C4-2B (cell line): ENCODE measurements at regions not wholly inside any gene's neighbourhood (a gene's known extent, or its start where the extent isn't known, plus 50 kb on each side); places are given as distances from the start of the nearest gene placed in this dataset.

ENCODE experiments used
- ZFX ChIP-seq: fragments of 450-650 bp; IDR thresholded peaks from 2 replicates; pipeline ENCODE4 v1.6.1; 2017
- TF ChIP-seq, protein P1 (sequence below): fragments of 450-650 bp; conservative IDR thresholded peaks from 2 replicates; pipeline ENCODE4 v1.5.1; 2017; ENCODE audit warnings: mild to moderate bottlenecking

DNA sequence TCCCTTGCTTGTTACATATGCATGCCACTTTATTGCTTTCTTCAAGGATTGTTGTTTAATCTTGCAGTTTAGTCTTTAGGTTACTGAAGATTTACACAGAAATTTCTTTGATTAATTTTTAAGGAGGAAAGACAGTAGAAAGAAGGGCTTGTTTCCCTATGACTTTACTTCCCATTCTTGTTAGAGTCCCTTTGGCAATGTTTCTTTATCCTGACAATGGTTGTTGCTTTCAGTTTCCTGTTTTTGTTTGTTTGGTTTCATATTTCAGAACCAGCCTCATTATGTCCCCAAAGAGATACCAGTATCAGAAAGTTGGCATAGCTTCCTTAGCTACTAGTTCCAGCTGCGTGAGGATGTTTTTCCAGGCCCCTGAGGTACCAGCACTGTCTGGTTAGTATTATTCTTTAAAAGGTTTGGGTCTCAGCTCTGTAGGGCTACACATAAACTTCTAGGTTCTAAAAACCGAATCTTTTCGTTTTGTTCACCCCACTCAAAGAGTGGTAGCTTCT, 61.3 kb upstream of the UNC5C start:
- TF ChIP-seq, protein P1, sequence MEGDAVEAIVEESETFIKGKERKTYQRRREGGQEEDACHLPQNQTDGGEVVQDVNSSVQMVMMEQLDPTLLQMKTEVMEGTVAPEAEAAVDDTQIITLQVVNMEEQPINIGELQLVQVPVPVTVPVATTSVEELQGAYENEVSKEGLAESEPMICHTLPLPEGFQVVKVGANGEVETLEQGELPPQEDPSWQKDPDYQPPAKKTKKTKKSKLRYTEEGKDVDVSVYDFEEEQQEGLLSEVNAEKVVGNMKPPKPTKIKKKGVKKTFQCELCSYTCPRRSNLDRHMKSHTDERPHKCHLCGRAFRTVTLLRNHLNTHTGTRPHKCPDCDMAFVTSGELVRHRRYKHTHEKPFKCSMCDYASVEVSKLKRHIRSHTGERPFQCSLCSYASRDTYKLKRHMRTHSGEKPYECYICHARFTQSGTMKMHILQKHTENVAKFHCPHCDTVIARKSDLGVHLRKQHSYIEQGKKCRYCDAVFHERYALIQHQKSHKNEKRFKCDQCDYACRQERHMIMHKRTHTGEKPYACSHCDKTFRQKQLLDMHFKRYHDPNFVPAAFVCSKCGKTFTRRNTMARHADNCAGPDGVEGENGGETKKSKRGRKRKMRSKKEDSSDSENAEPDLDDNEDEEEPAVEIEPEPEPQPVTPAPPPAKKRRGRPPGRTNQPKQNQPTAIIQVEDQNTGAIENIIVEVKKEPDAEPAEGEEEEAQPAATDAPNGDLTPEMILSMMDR: no peak
- no peak for TF ChIP-seq ZFX
